GM21515 (cell line): ENCODE measurements at regions not wholly inside any gene's neighbourhood (a gene's known extent, or its start where the extent isn't known, plus 50 kb on each side); places are given as distances from the start of the nearest gene placed in this dataset.

Experiments used
- ATAC-seq: cut with Tn5 transposase; IDR thresholded peaks from one replicate; pipeline ENCODE4 v1.9.1; 2021; ENCODE audit not compliant: unreplicated experiment

GRCh38 chr5:109944461-109944860 is 254.7 kb downstream of the MAN2A1 start:
- ATAC-seq, result no peak

GRCh38 chr5:109945097-109945678 is 255.5 kb downstream of the MAN2A1 start:
- no peak for ATAC-seq

- ATAC-seq, result no peak
These were observed 256.2 kb downstream of the MAN2A1 start for GRCh38 chr5:109945723-109946480.

- no peak for ATAC-seq
These were observed 256.9 kb downstream of the MAN2A1 start for GRCh38 chr5:109946610-109947009.

GRCh38 chr5:109947667-109948066 is 257.9 kb downstream of the MAN2A1 start:
- no peak for ATAC-seq

- no peak for ATAC-seq
These were observed 260.9 kb downstream of the MAN2A1 start for GRCh38 chr5:109950634-109951033.

- ATAC-seq, result no peak
These were observed 261.6 kb downstream of the MAN2A1 start for GRCh38 chr5:109951348-109951747.

GRCh38 chr5:109951758-109952157 is 262.0 kb downstream of the MAN2A1 start:
- no peak for ATAC-seq

- no peak for ATAC-seq
These were observed 264.0 kb downstream of the MAN2A1 start for GRCh38 chr5:109953761-109954160.

- ATAC-seq, result no peak
These were observed 267.2 kb downstream of the MAN2A1 start for GRCh38 chr5:109956884-109957283.

GRCh38 chr5:109958082-109958481 is 268.4 kb downstream of the MAN2A1 start:
- no peak for ATAC-seq

- ATAC-seq, result no peak
These were observed 269.9 kb downstream of the MAN2A1 start for GRCh38 chr5:109959652-109960051.

- no peak for ATAC-seq
These were observed 272.0 kb downstream of the MAN2A1 start for GRCh38 chr5:109961751-109962150.

GRCh38 chr5:109962882-109963603 is 273.3 kb downstream of the MAN2A1 start:
- no peak for ATAC-seq

GRCh38 chr5:109964136-109964535 is 274.4 kb downstream of the MAN2A1 start:
- ATAC-seq, result no peak

- ATAC-seq, result no peak
These were observed 275.9 kb downstream of the MAN2A1 start for GRCh38 chr5:109965634-109966033.

GRCh38 chr5:109971968-109972367 is 282.2 kb downstream of the MAN2A1 start:
- ATAC-seq, result no peak

- no peak for ATAC-seq
These were observed 292.3 kb downstream of the MAN2A1 start for GRCh38 chr5:109981979-109982378.

- ATAC-seq, result no peak
These were observed 293.3 kb downstream of the MAN2A1 start for GRCh38 chr5:109982966-109983534.

- ATAC-seq, result no peak
These were observed 297.0 kb downstream of the MAN2A1 start for GRCh38 chr5:109986726-109987125.

GRCh38 chr5:109987355-109987754 is 297.6 kb downstream of the MAN2A1 start:
- no peak for ATAC-seq

- ATAC-seq, result no peak
These were observed 298.2 kb downstream of the MAN2A1 start for GRCh38 chr5:109987970-109988369.
